ENCODE measurements at regions not wholly inside any gene's neighbourhood (a gene's known extent, or its start where the extent isn't known, plus 50 kb on each side); places are given as distances from the start of the nearest gene placed in this dataset.

GRCh38 chr16:86384263-86384649 is 126.1 kb upstream of the FOXF1 start:
- no peak for DNase-seq (ENCODE audit: low spot score)

GRCh38 chr16:86384980-86385379 is 125.3 kb upstream of the FOXF1 start:
- DNase-seq (ENCODE audit: low spot score): no peak

GRCh38 chr16:86387468-86388440 is 122.6 kb upstream of the FOXF1 start:
- no peak for DNase-seq (ENCODE audit: low spot score)

- no peak for DNase-seq (ENCODE audit: low spot score)
Measured at GRCh38 chr16:86388976-86389375, 121.4 kb upstream of the FOXF1 start.

- DNase-seq (ENCODE audit: low spot score): no peak
Measured at GRCh38 chr16:86389566-86390328, 120.6 kb upstream of the FOXF1 start.

GRCh38 chr16:86390335-86390734 is 120.0 kb upstream of the FOXF1 start:
- DNase-seq (ENCODE audit: low spot score): no peak

- no peak for DNase-seq (ENCODE audit: low spot score)
Measured at GRCh38 chr16:86391486-86391885, 118.8 kb upstream of the FOXF1 start.

GRCh38 chr16:86391984-86392383 is 118.3 kb upstream of the FOXF1 start:
- DNase-seq (ENCODE audit: low spot score): no peak

- DNase-seq (ENCODE audit: low spot score): no peak
Measured at GRCh38 chr16:86392436-86393152, 117.7 kb upstream of the FOXF1 start.

- DNase-seq (ENCODE audit: low spot score): no peak
Measured at GRCh38 chr16:86393907-86394626, 116.3 kb upstream of the FOXF1 start.

- DNase-seq (ENCODE audit: low spot score): no peak
Measured at GRCh38 chr16:86395477-86395876, 114.8 kb upstream of the FOXF1 start.

- no peak for DNase-seq (ENCODE audit: low spot score)
Measured at GRCh38 chr16:86396422-86396821, 113.9 kb upstream of the FOXF1 start.

- DNase-seq (ENCODE audit: low spot score): no peak
Measured at GRCh38 chr16:86396901-86397311, 113.4 kb upstream of the FOXF1 start.

GRCh38 chr16:86398201-86398600 is 112.1 kb upstream of the FOXF1 start:
- no peak for DNase-seq (ENCODE audit: low spot score)

- DNase-seq (ENCODE audit: low spot score): no peak
Measured at GRCh38 chr16:86398622-86399021, 111.7 kb upstream of the FOXF1 start.

GRCh38 chr16:86401126-86401525 is 109.2 kb upstream of the FOXF1 start:
- no peak for DNase-seq (ENCODE audit: low spot score)

- no peak for DNase-seq (ENCODE audit: low spot score)
Measured at GRCh38 chr16:86403085-86403484, 107.2 kb upstream of the FOXF1 start.

GRCh38 chr16:86403541-86404163 is 106.7 kb upstream of the FOXF1 start:
- no peak for DNase-seq (ENCODE audit: low spot score)

GRCh38 chr16:86404678-86405077 is 105.6 kb upstream of the FOXF1 start:
- no peak for DNase-seq (ENCODE audit: low spot score)

- DNase-seq (ENCODE audit: low spot score): no peak
Measured at GRCh38 chr16:86405319-86405718, 105.0 kb upstream of the FOXF1 start.

GRCh38 chr16:86406056-86406455 is 104.3 kb upstream of the FOXF1 start:
- no peak for DNase-seq (ENCODE audit: low spot score)
